PC-3 (cell line): ENCODE measurements at regions not wholly inside any gene's neighbourhood (a gene's known extent, or its start where the extent isn't known, plus 50 kb on each side); places are given as distances from the start of the nearest gene placed in this dataset.

Source experiments
- ATAC-seq: fragments of 200-7000 bp; cut with Tn5 transposase; 2 replicates; pipeline ENCODE4 v1.9.1; 2020; ENCODE audit warnings: mild to moderate bottlenecking, moderate library complexity
- BruUV-seq: library from RNA; stranded (reverse); fragments of 400-500 nt; replicated peaks from 2 replicates; lab custom pipeline; 2021; lab: Mats Ljungman, UMichigan
- CTCF ChIA-PET: fragments of 300-600 bp; sonication (Branson Sonifier 250); formaldehyde crosslinking; loops from one replicate; lab custom pipeline; 2022; ENCODE audit warnings: antibody characterized with exemption; lab: Charles Lee
- POLR2A ChIA-PET: fragments of 300-600 bp; sonication (Branson Sonifier 250); formaldehyde crosslinking; loops from one replicate; lab custom pipeline; 2022; ENCODE audit warnings: antibody characterized with exemption; ENCODE audit not compliant: unreplicated experiment; lab: Charles Lee
- DNase-seq: peaks from one replicate; pipeline ENCODE4 v3.0.0-alpha.2; 2015
- H2AFZ ChIP-seq: fragments of 300-600 bp; sonication (generic); 2 replicates; pipeline ENCODE4 v1.6.0; 2016; ENCODE audit warnings: antibody characterized with exemption, low read length
- H3F3A ChIP-seq: fragments of 300-600 bp; sonication (generic); one replicate; pipeline ENCODE4 v1.6.0; 2017; ENCODE audit warnings: antibody characterized with exemption, low read length, control low read depth, mild to moderate bottlenecking; ENCODE audit not compliant: unreplicated experiment
- H3K27ac ChIP-seq: fragments of 300-600 bp; sonication (generic); 2 replicates; pipeline ENCODE4 v1.5.1; 2016; ENCODE audit warnings: mild to moderate bottlenecking, low read length
- H3K27me3 ChIP-seq: fragments of 300-600 bp; sonication (generic); 2 replicates; pipeline ENCODE4 v1.6.1; 2016; ENCODE audit warnings: low read length, mixed read lengths
- H3K36me3 ChIP-seq: fragments of 300-600 bp; sonication (generic); 2 replicates; pipeline ENCODE4 v1.6.1; 2016; ENCODE audit warnings: low read depth, mixed run types, low read length, mixed read lengths
- H3K4me1 ChIP-seq: fragments of 300-600 bp; sonication (generic); 2 replicates; pipeline ENCODE4 v1.5.1; 2016; ENCODE audit warnings: low read length; ENCODE audit not compliant: insufficient read depth
- H3K4me2 ChIP-seq: fragments of 300-600 bp; sonication (generic); 2 replicates; pipeline ENCODE4 v1.6.0; 2016; ENCODE audit warnings: low read length
- H3K4me3 ChIP-seq: fragments of 300-600 bp; sonication (generic); 2 replicates; pipeline ENCODE4 v1.5.1; 2016; ENCODE audit warnings: mild to moderate bottlenecking, low read length, mixed read lengths
- H3K79me2 ChIP-seq: fragments of 300-600 bp; sonication (generic); 2 replicates; pipeline ENCODE4 v1.6.1; 2017; ENCODE audit warnings: low read length, mixed read lengths
- H3K9ac ChIP-seq: fragments of 300-600 bp; sonication (generic); 2 replicates; pipeline ENCODE4 v1.6.0; 2016; ENCODE audit warnings: mild to moderate bottlenecking, low read length
- H3K9me2 ChIP-seq: fragments of 300-600 bp; sonication (generic); replicated peaks from 2 replicates; pipeline ENCODE4 v1.6.1; 2016; ENCODE audit warnings: mixed run types, low read length, mixed read lengths
- H3K9me3 ChIP-seq: fragments of 300-600 bp; sonication (generic); 2 replicates; pipeline ENCODE4 v1.6.1; 2016; ENCODE audit warnings: low read length, mixed read lengths
- H4K20me1 ChIP-seq: fragments of 300-600 bp; sonication (generic); 2 replicates; pipeline ENCODE4 v1.6.1; 2016; ENCODE audit warnings: low read length, mixed read lengths
- CTCF ChIP-seq: fragments of 300-600 bp; sonication (generic); conservative IDR thresholded peaks from 2 replicates; pipeline ENCODE4 v1.5.1; 2017; ENCODE audit warnings: antibody characterized with exemption, low read depth, mild to moderate bottlenecking, low read length
- EZH2 ChIP-seq: fragments of 300-600 bp; sonication (generic); IDR thresholded peaks from one replicate; pipeline ENCODE4 v1.6.1; 2017; ENCODE audit warnings: antibody characterized with exemption, mild to moderate bottlenecking, low read length; ENCODE audit not compliant: unreplicated experiment
- EZH2phosphoT487 ChIP-seq: fragments of 300-600 bp; sonication (generic); IDR thresholded peaks from 2 replicates; pipeline ENCODE4 v1.6.1; 2018; ENCODE audit warnings: mild to moderate bottlenecking, antibody characterized with exemption, low read length, borderline replicate concordance
- intact Hi-C: fragments of 100-400 bp; cut with micrococcal nuclease; formaldehyde crosslinking; loops from 2 replicates; pipeline ENCODE4 v1.9.0; 2023

- H3K4me2 ChIP-seq, result no peak overlapping the region
- H2AFZ ChIP-seq, result no peak overlapping the region
- no peak overlapping the region for H3K9ac ChIP-seq
- H3F3A ChIP-seq, result no peaks in the 10 kb centered on the region
- no peaks in the 10 kb centered on the region for H3K9me3 ChIP-seq
- no peaks in the 10 kb centered on the region for H4K20me1 ChIP-seq
- intact Hi-C loops, result no loop called here
- H3K27ac ChIP-seq, result no peak overlapping the region
- no peaks in the 10 kb centered on the region for H3K36me3 ChIP-seq
- no peaks in the 10 kb centered on the region for H3K79me2 ChIP-seq
- TF ChIP-seq EZH2 (no peak), EZH2phosphoT487 (no peak), CTCF (no peak)
- no peaks in the 10 kb centered on the region for H3K9me2 ChIP-seq
- ATAC-seq, result no peak
- no peak for DNase-seq
- CTCF ChIA-PET, result no interaction called here
- POLR2A ChIA-PET, result no interaction called here
- H3K4me1 ChIP-seq, result no peaks in the 10 kb centered on the region
- H3K27me3 ChIP-seq, result no peaks in the 10 kb centered on the region
- no TSS peak for BruUV-seq
- no peak overlapping the region for H3K4me3 ChIP-seq
Measured at GRCh38 chr15:39530480-39531342, 50.2 kb upstream of the THBS1 start.
